SK-N-SH treated with all-trans-retinoic acid at 6 μM for 48 hours (cell line): ENCODE measurements at regions not wholly inside any gene's neighbourhood (a gene's known extent, or its start where the extent isn't known, plus 50 kb on each side); places are given as distances from the start of the nearest gene placed in this dataset.

ENCODE experiments used
- ARNTL ChIP-seq: fragments of 450-650 bp; formaldehyde crosslinking; IDR thresholded peaks from 2 replicates; pipeline ENCODE4 v1.5.0; 2020; ENCODE audit warnings: low read depth, mild to moderate bottlenecking, moderate library complexity, borderline replicate concordance
- CSDC2 ChIP-seq: fragments of 250-450 bp; sonication (Bioruptor Pico); IDR thresholded peaks from 2 replicates; pipeline ENCODE4 v1.5.0; 2020; ENCODE audit warnings: mild to moderate bottlenecking, moderate library complexity
- PATZ1 ChIP-seq: fragments of 250-450 bp; sonication (Bioruptor Pico); IDR thresholded peaks from 2 replicates; pipeline ENCODE4 v1.8.0; 2020; ENCODE audit warnings: mild to moderate bottlenecking, moderate library complexity, borderline replicate concordance
- PPARA ChIP-seq: fragments of 250-450 bp; sonication (Bioruptor Pico); IDR thresholded peaks from 2 replicates; pipeline ENCODE4 v1.5.0; 2020; ENCODE audit warnings: mild to moderate bottlenecking, borderline replicate concordance
- ZC3H10 ChIP-seq: fragments of 250-450 bp; sonication (Bioruptor Pico); IDR thresholded peaks from 2 replicates; pipeline ENCODE4 v1.5.1; 2021; ENCODE audit warnings: mild to moderate bottlenecking, moderate library complexity
- TF ChIP-seq, protein P1 (sequence below): fragments of 250-450 bp; sonication (Bioruptor Pico); IDR thresholded peaks from 2 replicates; pipeline ENCODE4 v1.5.1; 2020; ENCODE audit warnings: low read depth, mild to moderate bottlenecking, moderate library complexity

- TF ChIP-seq ARNTL (CRISPR knock-in tag) = no peak
- TF ChIP-seq, protein P1, sequence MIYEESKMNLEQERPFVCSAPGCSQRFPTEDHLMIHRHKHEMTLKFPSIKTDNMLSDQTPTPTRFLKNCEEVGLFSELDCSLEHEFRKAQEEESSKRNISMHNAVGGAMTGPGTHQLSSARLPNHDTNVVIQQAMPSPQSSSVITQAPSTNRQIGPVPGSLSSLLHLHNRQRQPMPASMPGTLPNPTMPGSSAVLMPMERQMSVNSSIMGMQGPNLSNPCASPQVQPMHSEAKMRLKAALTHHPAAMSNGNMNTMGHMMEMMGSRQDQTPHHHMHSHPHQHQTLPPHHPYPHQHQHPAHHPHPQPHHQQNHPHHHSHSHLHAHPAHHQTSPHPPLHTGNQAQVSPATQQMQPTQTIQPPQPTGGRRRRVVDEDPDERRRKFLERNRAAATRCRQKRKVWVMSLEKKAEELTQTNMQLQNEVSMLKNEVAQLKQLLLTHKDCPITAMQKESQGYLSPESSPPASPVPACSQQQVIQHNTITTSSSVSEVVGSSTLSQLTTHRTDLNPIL (CRISPR knock-in tag) = no peak
- TF ChIP-seq PATZ1 (CRISPR knock-in tag) = no peak
- no peak for TF ChIP-seq CSDC2 (CRISPR knock-in tag)
- no peak for TF ChIP-seq ZC3H10 (CRISPR knock-in tag)
- TF ChIP-seq PPARA = no peak
These were observed 77.8 kb upstream of the STK17B start for GRCh38 chr2:196249171-196249570.
